ENCODE measurements at regions not wholly inside any gene's neighbourhood (a gene's known extent, or its start where the extent isn't known, plus 50 kb on each side); places are given as distances from the start of the nearest gene placed in this dataset.

DNA sequence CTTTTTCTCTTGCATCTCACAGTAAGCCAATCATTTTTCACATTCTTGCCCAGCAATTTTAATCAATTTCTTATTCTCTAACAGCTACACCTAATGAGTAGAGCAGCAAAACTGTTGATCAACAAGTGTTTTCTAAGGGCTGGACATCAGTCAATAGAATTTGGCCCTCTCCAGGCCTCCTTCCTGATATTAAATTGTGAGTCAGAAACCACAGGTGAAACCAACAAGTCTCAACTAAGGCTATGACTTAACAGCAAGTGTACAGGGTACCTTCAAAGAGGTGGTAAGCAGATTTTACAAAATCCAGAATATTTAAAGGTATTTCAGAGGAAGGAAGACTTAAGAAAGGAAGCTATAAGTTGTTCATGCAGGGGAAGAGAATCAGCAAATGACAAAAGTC lies 156.5 kb upstream of the ARHGAP24 start:
- Histone ChIP-seq H3K4me3 (ENCODE audit: low read length in 2 of 2) (no peak overlapping the region), H3K27ac (ENCODE audit: low read depth in 1 of 2, low read length in 2 of 2) (no peak overlapping the region), H3K4me1 (ENCODE audit: control insufficient read depth in 1 of 2, insufficient read depth in 2 of 2, low read length in 2 of 2) (no peaks in the 10 kb centered on the region), H3K27me3 (ENCODE audit: control insufficient read depth in 1 of 2, insufficient read depth in 2 of 2, low read length in 1 of 2) (no peaks in the 10 kb centered on the region), H3K36me3 (ENCODE audit: control insufficient read depth in 1 of 2, insufficient read depth in 2 of 2, low read length in 1 of 2) (no peaks in the 10 kb centered on the region), H3K9me3 (ENCODE audit: control insufficient read depth, low read length) (peaks cover 3% of the 10 kb centered on the region)
- intact Hi-C loops (cut with DNase I), result no loop called here
- DNase-seq (no peak), ATAC-seq (ENCODE audit: low FRiP score) (no peak)

DNA sequence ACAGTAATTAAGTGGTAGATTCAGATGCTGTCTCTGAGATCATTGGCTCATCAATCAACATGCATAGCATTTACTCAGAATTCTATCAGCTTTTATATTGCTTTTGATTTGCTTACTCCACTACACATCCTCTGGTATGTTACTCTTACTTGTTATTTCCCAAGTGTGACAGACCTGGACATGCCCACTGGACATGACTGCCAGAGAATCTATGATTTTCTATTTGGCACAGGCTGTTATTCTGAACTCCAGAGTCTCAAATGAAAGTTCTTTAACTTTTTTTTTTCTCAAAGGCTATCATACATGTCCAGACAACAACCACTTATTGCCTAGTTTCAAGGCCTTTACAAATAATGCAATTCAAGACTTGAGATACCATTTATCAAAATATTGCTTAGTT lies 116.1 kb upstream of the ARHGAP24 start:
- intact Hi-C loops (cut with DNase I), result no loop called here

DNA sequence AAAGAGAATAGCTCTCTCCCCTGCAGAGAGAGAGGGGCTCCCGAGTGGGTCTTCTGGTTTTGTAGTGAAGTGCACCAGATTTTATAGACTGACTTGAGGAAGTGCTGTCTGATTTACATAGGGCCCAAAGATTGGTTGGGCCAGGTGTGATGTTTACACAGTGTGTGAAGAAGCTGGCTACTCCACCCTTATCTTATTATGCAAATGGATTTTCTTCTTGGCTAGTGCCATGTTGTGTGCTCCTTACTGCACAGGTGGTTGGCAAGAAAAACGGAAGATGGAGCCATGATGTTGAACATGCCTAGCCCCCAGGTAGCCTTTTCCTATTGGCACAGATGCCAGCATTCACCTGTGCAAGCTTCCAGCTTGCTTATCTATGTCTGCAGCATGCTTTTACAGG lies 112.4 kb upstream of the ARHGAP24 start:
- DNase-seq (no peak), ATAC-seq (ENCODE audit: low FRiP score) (no peak)
- intact Hi-C loops (cut with DNase I), result no loop called here
- H3K9me3 ChIP-seq (ENCODE audit: control insufficient read depth, low read length), result no peaks in the 10 kb centered on the region
- no peak overlapping the region for H3K4me3 ChIP-seq (ENCODE audit: low read length in 2 of 2)
- no peaks in the 10 kb centered on the region for H3K4me1 ChIP-seq (ENCODE audit: control insufficient read depth in 1 of 2, insufficient read depth in 2 of 2, low read length in 2 of 2)
- WGBS, 2 donors, result 84 to 88% methylated on average over 2 of the region's 2 CpGs
- no peaks in the 10 kb centered on the region for H3K36me3 ChIP-seq (ENCODE audit: control insufficient read depth in 1 of 2, insufficient read depth in 2 of 2, low read length in 1 of 2)
- no peaks in the 10 kb centered on the region for H3K27me3 ChIP-seq (ENCODE audit: control insufficient read depth in 1 of 2, insufficient read depth in 2 of 2, low read length in 1 of 2)
- no peak overlapping the region for H3K27ac ChIP-seq (ENCODE audit: low read depth in 1 of 2, low read length in 2 of 2)

More for the DNA sequence above, 116.1 kb upstream of the ARHGAP24 start:
- no peak for DNase-seq
- Histone ChIP-seq H3K9me3 (ENCODE audit: control insufficient read depth, low read length) (no peaks in the 10 kb centered on the region), H3K27me3 (ENCODE audit: control insufficient read depth in 1 of 2, insufficient read depth in 2 of 2, low read length in 1 of 2) (no peaks in the 10 kb centered on the region), H3K4me3 (ENCODE audit: low read length in 2 of 2) (no peak overlapping the region), H3K36me3 (ENCODE audit: control insufficient read depth in 1 of 2, insufficient read depth in 2 of 2, low read length in 1 of 2) (no peaks in the 10 kb centered on the region), H3K4me1 (ENCODE audit: control insufficient read depth in 1 of 2, insufficient read depth in 2 of 2, low read length in 2 of 2) (no peaks in the 10 kb centered on the region), H3K27ac (ENCODE audit: low read depth in 1 of 2, low read length in 2 of 2) (no peak overlapping the region)
- ATAC-seq (ENCODE audit: low FRiP score), result no peak

DNA sequence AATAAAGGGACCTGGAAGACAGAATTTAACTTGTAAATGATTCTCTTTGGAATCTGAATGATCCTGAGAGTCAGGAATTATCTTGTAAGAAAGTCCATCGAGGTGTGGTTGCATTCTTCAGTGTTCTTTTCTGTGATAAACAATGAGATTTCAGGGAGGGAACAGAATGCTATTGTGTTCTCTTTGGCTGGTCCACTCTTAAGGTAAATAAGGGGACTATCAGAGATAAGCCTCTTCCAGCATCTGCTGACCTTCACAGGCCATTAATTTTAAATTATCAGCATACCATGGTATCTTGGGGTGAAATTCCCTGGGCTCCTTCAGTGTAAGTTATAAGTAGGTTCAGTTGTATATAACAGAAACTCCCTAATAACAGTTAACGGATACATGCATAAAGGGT lies 107.1 kb upstream of the ARHGAP24 start:
- Histone ChIP-seq H3K36me3 (ENCODE audit: control insufficient read depth in 1 of 2, insufficient read depth in 2 of 2, low read length in 1 of 2) (no peaks in the 10 kb centered on the region), H3K9me3 (ENCODE audit: control insufficient read depth, low read length) (no peaks in the 10 kb centered on the region), H3K27me3 (ENCODE audit: control insufficient read depth in 1 of 2, insufficient read depth in 2 of 2, low read length in 1 of 2) (no peaks in the 10 kb centered on the region), H3K4me3 (ENCODE audit: low read length in 2 of 2) (no peak overlapping the region), H3K4me1 (ENCODE audit: control insufficient read depth in 1 of 2, insufficient read depth in 2 of 2, low read length in 2 of 2) (no peaks in the 10 kb centered on the region), H3K27ac (ENCODE audit: low read depth in 1 of 2, low read length in 2 of 2) (no peak overlapping the region)
- intact Hi-C loops (cut with DNase I), result no loop called here
- WGBS, 2 donors, result 59 to 61% methylated on average over 2 of the region's 2 CpGs
- DNase-seq (no peak), ATAC-seq (ENCODE audit: low FRiP score) (no peak)

DNA sequence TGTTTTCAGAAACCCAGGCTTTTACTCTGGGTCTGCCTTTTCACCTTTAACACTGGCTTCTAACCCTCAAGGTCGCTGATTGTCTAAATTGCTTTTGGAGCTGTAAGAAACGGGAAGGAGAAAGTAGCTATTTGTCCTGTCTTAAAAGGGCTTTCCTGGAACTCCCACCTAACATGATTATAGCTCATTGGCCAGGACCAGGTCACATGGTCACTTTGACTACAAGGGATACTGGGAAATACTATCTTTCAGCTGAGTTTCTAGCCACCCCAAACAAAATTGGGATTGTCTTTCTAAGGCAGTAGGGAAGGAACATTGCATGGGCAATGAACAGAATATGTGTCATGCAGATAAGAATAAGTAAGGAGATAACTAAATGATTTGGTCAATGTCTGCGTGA lies 106.7 kb upstream of the ARHGAP24 start:
- intact Hi-C loops (cut with DNase I), result no loop called here
- WGBS, 2 donors, result 66 to 70% methylated on average over 3 of the region's 3 CpGs
- DNase-seq (no peak), ATAC-seq (ENCODE audit: low FRiP score) (no peak)
- Histone ChIP-seq H3K27ac (ENCODE audit: low read depth in 1 of 2, low read length in 2 of 2) (no peak overlapping the region), H3K9me3 (ENCODE audit: control insufficient read depth, low read length) (no peaks in the 10 kb centered on the region), H3K4me3 (ENCODE audit: low read length in 2 of 2) (no peak overlapping the region), H3K27me3 (ENCODE audit: control insufficient read depth in 1 of 2, insufficient read depth in 2 of 2, low read length in 1 of 2) (no peaks in the 10 kb centered on the region), H3K4me1 (ENCODE audit: control insufficient read depth in 1 of 2, insufficient read depth in 2 of 2, low read length in 2 of 2) (no peaks in the 10 kb centered on the region), H3K36me3 (ENCODE audit: control insufficient read depth in 1 of 2, insufficient read depth in 2 of 2, low read length in 1 of 2) (no peaks in the 10 kb centered on the region)

DNA sequence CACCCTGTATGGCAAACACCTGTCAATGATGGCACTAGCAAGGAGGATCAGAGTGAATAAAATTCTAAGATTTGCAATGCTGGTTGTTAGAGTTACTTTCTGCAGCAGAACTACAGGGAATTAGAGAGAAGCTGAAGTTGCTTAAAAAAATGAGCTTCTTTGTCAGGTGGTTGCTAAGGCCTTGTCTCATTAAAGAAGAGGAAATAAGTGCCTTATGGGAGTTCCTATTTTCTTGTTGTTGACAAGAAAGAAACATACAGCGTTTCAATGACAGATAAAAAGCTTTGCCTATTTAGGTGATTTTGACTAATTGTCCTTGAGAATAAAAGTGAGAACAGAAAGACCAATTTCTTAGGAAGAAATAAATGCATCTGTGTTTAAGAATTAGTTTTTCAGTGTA lies 106.0 kb upstream of the ARHGAP24 start:
- no peaks in the 10 kb centered on the region for H3K36me3 ChIP-seq (ENCODE audit: control insufficient read depth in 1 of 2, insufficient read depth in 2 of 2, low read length in 1 of 2)
- no peaks in the 10 kb centered on the region for H3K27me3 ChIP-seq (ENCODE audit: control insufficient read depth in 1 of 2, insufficient read depth in 2 of 2, low read length in 1 of 2)
- no peak overlapping the region for H3K4me3 ChIP-seq (ENCODE audit: low read length in 2 of 2)
- WGBS, 2 donors, result 60 to 70% methylated on average over 1 of the region's 1 CpG
- no peaks in the 10 kb centered on the region for H3K4me1 ChIP-seq (ENCODE audit: control insufficient read depth in 1 of 2, insufficient read depth in 2 of 2, low read length in 2 of 2)
- intact Hi-C loops (cut with DNase I), result no loop called here
- no peak overlapping the region for H3K27ac ChIP-seq (ENCODE audit: low read depth in 1 of 2, low read length in 2 of 2)
- no peaks in the 10 kb centered on the region for H3K9me3 ChIP-seq (ENCODE audit: control insufficient read depth, low read length)
- DNase-seq (no peak), ATAC-seq (ENCODE audit: low FRiP score) (no peak)

DNA sequence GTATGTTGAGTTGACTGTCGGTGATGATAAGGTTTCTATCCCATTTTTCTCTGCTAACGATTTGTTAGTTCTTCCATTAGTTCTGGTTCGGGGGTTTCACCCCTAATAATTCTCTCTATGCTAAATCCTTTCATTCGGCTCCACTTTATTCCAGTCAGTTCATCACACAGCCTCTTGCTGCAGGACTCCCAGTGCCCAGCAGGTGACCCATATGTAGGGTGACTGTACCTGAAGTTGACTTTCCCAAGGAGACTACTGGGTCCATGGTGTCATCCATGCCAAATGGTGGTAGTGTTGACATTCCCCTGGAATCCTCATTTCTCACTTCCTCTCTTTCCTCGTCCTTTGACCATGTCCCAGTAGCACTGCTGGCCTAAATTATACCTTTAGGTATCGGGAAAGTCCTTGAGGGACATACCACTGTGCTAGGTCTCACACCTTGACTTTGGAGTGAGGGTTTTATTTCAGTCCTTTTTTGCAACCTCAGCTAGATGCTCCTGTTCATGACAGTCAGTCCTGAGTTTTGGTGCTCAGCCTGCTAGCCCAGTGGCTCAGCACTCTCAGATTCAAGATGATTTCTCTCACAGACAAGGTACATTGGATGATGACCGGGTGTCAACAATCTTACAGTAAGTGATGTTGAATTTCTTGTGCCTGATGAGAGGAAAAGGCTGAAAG lies 105.1 kb upstream of the ARHGAP24 start:
- no peak for ATAC-seq (ENCODE audit: low FRiP score)
- DNase-seq, result no peak
- WGBS, 2 donors, result 63 to 81% methylated on average over 7 of the region's 7 CpGs
- no peaks in the 10 kb centered on the region for H3K27me3 ChIP-seq (ENCODE audit: control insufficient read depth in 1 of 2, insufficient read depth in 2 of 2, low read length in 1 of 2)
- intact Hi-C loops (cut with DNase I), result no loop called here
- H3K36me3 ChIP-seq (ENCODE audit: control insufficient read depth in 1 of 2, insufficient read depth in 2 of 2, low read length in 1 of 2), result no peaks in the 10 kb centered on the region
- H3K9me3 ChIP-seq (ENCODE audit: control insufficient read depth, low read length), result no peaks in the 10 kb centered on the region
- no peak overlapping the region for H3K27ac ChIP-seq (ENCODE audit: low read depth in 1 of 2, low read length in 2 of 2)
- H3K4me1 ChIP-seq (ENCODE audit: control insufficient read depth in 1 of 2, insufficient read depth in 2 of 2, low read length in 2 of 2), result no peaks in the 10 kb centered on the region
- H3K4me3 ChIP-seq (ENCODE audit: low read length in 2 of 2), result no peak overlapping the region

DNA sequence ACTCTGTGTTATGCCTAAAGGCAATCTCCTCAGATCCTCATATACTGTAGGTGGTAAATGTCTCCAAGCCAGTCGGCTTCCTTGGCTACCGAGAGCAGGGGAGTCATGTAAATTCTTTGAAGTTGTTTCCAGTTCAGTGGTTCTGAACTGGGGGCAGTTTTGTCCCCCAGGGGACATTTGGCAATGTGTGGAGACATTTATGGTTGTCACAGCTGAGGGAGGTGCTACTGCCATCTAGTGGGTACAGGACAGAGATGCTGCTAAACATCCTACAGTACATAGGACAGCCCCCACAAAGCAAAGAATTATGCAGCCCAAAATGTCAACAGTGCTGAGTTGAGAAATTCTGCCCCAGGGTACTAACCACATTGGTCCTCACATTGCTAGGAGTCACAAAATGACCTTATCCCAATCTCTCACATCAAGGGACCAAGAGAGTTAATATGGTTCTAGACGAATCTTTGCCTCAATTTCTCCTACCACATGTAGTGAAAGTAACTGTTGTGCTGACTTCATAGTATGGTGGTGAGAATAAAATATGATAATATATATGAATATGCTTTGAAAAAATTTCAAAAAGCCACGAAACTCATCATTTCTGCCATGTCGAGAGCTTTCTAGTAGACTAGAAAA lies 104.4 kb upstream of the ARHGAP24 start:
- Histone ChIP-seq H3K27ac (ENCODE audit: low read depth in 1 of 2, low read length in 2 of 2) (no peak overlapping the region), H3K27me3 (ENCODE audit: control insufficient read depth in 1 of 2, insufficient read depth in 2 of 2, low read length in 1 of 2) (no peaks in the 10 kb centered on the region), H3K9me3 (ENCODE audit: control insufficient read depth, low read length) (no peaks in the 10 kb centered on the region), H3K4me3 (ENCODE audit: low read length in 2 of 2) (no peak overlapping the region), H3K36me3 (ENCODE audit: control insufficient read depth in 1 of 2, insufficient read depth in 2 of 2, low read length in 1 of 2) (no peaks in the 10 kb centered on the region), H3K4me1 (ENCODE audit: control insufficient read depth in 1 of 2, insufficient read depth in 2 of 2, low read length in 2 of 2) (no peaks in the 10 kb centered on the region)
- intact Hi-C loops (cut with DNase I), result no loop called here
- ATAC-seq (ENCODE audit: low FRiP score), result no peak
- peak in 1 of 2 donors; percentile 42 for DNase-seq
- 13 to 32% methylated on average over 5 of the region's 5 CpGs for WGBS, 2 donors

DNA sequence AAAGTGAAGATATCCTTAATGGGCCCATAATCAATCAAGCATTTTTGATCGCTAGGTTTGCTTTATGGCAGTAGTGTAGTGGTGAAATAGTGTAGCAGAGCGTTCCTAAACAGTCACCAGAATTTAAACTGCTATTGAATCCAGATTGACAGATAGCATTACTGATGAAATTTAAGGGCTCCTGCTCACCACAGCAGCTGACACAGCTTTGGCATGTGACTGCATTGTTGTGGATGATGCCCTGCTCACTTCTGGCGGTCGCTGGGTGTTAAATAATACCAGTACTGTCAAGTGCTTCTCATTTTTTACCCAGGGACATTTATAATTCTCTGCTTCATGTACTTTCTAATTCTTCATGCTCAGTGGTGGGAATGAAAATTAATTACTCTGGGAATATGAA lies 102.0 kb upstream of the ARHGAP24 start:
- H3K36me3 ChIP-seq (ENCODE audit: control insufficient read depth in 1 of 2, insufficient read depth in 2 of 2, low read length in 1 of 2), result no peaks in the 10 kb centered on the region
- 40 to 56% methylated on average over 4 of the region's 4 CpGs for WGBS, 2 donors
- no peaks in the 10 kb centered on the region for H3K27me3 ChIP-seq (ENCODE audit: control insufficient read depth in 1 of 2, insufficient read depth in 2 of 2, low read length in 1 of 2)
- intact Hi-C loops (cut with DNase I), result no loop called here
- no peaks in the 10 kb centered on the region for H3K4me1 ChIP-seq (ENCODE audit: control insufficient read depth in 1 of 2, insufficient read depth in 2 of 2, low read length in 2 of 2)
- H3K4me3 ChIP-seq (ENCODE audit: low read length in 2 of 2), result no peak overlapping the region
- ATAC-seq (ENCODE audit: low FRiP score) (no peak), DNase-seq (no peak)
- no peak overlapping the region for H3K27ac ChIP-seq (ENCODE audit: low read depth in 1 of 2, low read length in 2 of 2)
- no peaks in the 10 kb centered on the region for H3K9me3 ChIP-seq (ENCODE audit: control insufficient read depth, low read length)
